ENCODE measurements at regions not wholly inside any gene's neighbourhood (a gene's known extent, or its start where the extent isn't known, plus 50 kb on each side); places are given as distances from the start of the nearest gene placed in this dataset.

DNA sequence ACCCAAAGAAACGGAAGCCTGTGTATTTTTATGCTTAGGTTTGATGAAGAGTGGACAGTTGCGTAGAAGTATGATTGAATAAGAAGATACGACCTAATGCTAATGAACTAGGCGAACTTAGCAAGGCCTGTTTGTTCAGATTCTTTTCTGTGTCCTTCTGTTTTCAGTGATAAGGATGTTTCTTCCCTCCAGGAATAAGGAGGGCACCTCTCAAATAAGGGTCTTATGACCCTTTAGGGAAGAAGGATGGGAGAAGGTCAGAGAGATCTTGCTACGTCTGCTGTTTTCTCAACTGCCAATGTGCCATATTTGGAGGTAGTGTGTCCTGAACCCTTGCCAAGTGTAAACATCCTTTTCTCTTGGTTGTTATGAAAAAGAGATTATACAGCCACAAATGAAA lies 524.8 kb downstream of the UTRN start:
- TF ChIP-seq POLR2AphosphoS5 (IDR thresholded peaks at IDR 0.05; ENCODE audit: borderline replicate concordance, low read depth, low read length) (no peak), EZH2 (IDR thresholded peaks at IDR 0.05) (no peak), FOXP2 (optimal IDR thresholded peaks at IDR 0.05; ENCODE audit: control extremely low read depth, extremely low read length, insufficient read depth) (no peak)

Measured in SK-N-MC (cell line).